OCI-LY7 (cell line): ENCODE measurements at regions not wholly inside any gene's neighbourhood (a gene's known extent, or its start where the extent isn't known, plus 50 kb on each side); places are given as distances from the start of the nearest gene placed in this dataset.

Experiments
- CTCF ChIP-seq: fragments of 200-600 bp; sonication (generic); conservative IDR thresholded peaks from 2 replicates; pipeline ENCODE4 v1.5.1; 2014; ENCODE audit warnings: mild to moderate bottlenecking, antibody characterized with exemption, low read length, moderate library complexity, mixed read lengths
- EZH2phosphoT487 ChIP-seq: fragments of 200-600 bp; sonication (generic); IDR thresholded peaks from 2 replicates; pipeline ENCODE4 v1.6.1; 2018; ENCODE audit warnings: low read depth, borderline replicate concordance, mild to moderate bottlenecking, mixed run types, antibody characterized with exemption, low read length, moderate library complexity, mixed read lengths

GRCh38 chr11:106399076-106399511, 321.6 kb downstream of the AASDHPPT start:
- TF ChIP-seq CTCF, result no peak
- no peak for TF ChIP-seq EZH2phosphoT487
